ENCODE measurements at regions not wholly inside any gene's neighbourhood (a gene's known extent, or its start where the extent isn't known, plus 50 kb on each side); places are given as distances from the start of the nearest gene placed in this dataset.

DNA sequence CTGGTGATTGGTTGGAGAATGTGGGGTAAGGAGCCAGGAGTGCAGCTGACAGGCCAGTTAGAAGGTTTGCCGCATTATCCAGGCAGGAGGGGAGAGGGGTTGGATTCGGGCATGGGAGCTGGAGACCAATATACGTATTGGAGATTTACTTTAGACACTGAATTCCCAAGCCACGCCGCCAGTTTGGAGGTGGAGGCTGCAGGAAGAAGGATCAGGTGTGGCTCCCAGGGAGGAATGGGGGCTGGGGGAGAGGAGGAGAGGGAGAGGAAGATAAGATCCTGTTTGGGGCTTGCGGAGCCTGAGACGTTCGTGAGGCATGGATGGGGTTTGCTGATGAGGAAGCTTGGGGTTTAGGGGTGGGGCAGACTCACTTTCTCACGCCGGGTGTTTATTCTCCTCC lies 155.1 kb upstream of the IGSF21 start:
- DNase-seq (ENCODE audit: low read depth) = no peak
- TF ChIP-seq, protein P1, sequence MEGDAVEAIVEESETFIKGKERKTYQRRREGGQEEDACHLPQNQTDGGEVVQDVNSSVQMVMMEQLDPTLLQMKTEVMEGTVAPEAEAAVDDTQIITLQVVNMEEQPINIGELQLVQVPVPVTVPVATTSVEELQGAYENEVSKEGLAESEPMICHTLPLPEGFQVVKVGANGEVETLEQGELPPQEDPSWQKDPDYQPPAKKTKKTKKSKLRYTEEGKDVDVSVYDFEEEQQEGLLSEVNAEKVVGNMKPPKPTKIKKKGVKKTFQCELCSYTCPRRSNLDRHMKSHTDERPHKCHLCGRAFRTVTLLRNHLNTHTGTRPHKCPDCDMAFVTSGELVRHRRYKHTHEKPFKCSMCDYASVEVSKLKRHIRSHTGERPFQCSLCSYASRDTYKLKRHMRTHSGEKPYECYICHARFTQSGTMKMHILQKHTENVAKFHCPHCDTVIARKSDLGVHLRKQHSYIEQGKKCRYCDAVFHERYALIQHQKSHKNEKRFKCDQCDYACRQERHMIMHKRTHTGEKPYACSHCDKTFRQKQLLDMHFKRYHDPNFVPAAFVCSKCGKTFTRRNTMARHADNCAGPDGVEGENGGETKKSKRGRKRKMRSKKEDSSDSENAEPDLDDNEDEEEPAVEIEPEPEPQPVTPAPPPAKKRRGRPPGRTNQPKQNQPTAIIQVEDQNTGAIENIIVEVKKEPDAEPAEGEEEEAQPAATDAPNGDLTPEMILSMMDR (conservative IDR thresholded peaks at IDR 0.05; ENCODE audit: low read length) = no peak

DNA sequence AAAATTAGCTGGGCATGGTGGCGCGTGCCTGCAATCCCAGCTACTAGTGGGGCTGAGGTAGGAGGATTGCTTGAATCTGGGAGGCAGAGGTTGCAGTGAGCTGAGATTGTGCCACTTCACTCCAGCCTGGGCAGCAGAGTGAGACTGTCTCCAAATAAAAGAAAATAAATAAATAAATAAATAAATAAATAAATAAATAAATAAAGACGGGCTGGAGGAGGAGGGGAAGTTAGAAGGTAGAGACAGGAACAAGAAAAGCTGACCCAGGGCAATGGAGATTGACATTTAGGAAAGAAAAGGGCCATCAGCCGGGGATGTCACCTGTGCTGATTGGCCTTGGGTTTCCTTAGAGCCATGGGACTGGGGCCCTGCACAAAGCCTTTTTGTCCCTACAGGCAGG lies 153.7 kb upstream of the IGSF21 start:
- H3K4me3 ChIP-seq (ENCODE audit: low read length) = no peak overlapping the region
- DNase-seq (ENCODE audit: low read depth) = no peak
- TF ChIP-seq, protein P1 (conservative IDR thresholded peaks at IDR 0.05; ENCODE audit: low read length) = no peak

More for the DNA sequence above, 155.1 kb upstream of the IGSF21 start:
- H3K4me3 ChIP-seq (ENCODE audit: low read length) = no peak overlapping the region

DNA sequence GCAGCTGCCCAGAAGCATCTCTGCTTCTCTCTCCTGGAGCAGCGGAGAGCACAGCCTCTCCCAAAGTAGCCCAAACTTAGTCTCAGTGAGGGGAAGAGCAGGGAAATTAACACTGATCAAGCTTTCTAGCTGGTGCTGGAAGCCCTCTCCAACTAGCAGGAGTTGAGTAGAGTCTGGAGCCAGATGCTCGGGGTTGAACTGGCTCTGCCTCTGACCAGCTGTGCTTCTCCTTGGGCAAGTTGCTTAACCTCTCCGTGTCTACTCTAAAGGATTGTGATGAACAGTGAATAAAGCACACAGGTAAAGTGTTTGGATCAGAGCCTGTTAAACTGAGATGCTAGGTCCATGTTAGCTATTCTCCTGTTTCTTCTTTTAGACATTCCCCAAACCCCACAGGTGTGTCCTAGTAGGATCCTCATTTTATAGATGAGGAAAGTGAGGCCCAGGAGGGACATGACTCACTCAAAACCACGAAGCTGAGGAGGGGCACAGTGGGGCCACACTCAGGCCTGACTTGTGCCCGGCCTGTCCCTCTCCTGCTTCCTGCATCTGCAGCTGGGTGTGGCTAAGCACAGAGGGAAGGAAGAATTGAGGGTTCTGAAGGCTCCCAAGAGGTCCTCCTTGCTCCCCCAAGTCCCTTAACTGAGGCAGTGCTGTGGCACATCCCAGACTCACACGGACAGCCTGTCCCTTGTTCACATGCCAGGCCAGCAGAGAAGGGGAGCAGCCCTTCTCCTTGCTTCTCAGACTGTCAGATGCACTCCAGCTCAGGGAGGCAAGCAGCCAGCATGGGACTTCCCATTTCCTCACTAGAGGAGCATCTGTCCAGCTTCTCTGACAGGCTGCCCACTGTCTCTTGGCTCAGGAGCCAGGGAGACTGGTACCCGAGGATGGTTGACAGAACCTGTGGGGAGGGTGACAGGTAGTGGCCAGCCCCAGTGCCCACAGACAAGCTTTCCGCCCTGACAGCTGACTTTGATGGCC lies 152.0 kb upstream of the IGSF21 start:
- DNase-seq (ENCODE audit: low read depth) = no peak
- TF ChIP-seq, protein P1 (conservative IDR thresholded peaks at IDR 0.05; ENCODE audit: low read length) = no peak
- no peak overlapping the region for H3K4me3 ChIP-seq (ENCODE audit: low read length)

DNA sequence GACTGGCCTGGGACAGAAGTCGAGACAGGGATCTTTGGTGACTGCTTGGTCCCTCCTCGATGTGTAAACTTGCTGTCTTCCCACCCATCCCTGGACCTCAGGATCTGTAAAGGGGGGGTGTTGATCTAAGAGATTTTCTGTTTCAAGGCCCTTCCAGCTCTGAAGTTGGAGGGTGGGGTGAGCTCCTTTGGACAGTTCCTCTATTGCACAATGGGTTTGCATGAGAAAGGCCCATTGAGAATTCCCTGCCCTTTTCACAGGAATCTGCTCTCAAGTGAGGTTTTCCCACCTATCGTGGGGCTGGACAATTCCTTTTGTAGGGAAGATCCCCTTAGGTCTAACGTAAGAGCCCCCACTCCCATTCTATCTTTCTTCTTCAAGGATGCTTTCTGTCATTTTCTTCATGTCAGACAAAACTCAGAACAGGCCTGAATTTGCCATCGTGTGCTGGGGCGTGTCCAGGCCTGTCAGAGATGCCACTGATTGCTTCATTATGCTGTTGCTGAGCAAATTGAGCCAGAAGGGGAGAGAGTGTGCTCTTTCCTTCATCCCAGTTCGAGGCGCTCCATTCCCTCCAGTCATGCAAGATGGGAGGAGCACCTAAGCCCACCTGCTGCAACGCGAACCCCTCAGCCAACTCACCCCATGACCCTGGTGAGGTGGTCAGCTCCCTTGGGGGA lies 149.9 kb upstream of the IGSF21 start:
- H3K4me3 ChIP-seq (ENCODE audit: low read length) = no peak overlapping the region
- peak; percentile 15 for DNase-seq (ENCODE audit: low read depth)
- TF ChIP-seq, protein P1 (conservative IDR thresholded peaks at IDR 0.05; ENCODE audit: low read length) = no peak

DNA sequence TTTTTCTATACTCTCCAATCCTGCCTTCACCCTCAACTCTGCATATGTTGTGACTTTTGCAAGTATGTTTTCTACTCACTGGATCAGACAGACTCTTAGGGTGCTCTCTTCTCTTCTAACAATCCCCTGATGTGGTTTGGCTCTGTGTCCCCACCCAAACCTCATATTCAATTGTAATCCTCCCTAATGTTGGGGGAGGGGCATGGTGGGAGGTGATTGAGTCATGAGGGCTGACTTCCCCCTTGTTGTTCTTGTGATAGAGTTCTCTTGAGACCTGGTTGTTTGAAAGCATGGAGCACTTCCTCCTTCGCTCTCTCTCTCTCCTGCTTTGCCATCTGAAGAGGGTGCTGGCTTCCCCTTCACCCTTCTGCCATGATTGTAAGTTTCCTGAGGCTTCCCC lies 148.9 kb upstream of the IGSF21 start:
- TF ChIP-seq, protein P1 (conservative IDR thresholded peaks at IDR 0.05; ENCODE audit: low read length) = no peak
- no peak for DNase-seq (ENCODE audit: low read depth)
- no peak overlapping the region for H3K4me3 ChIP-seq (ENCODE audit: low read length)

DNA sequence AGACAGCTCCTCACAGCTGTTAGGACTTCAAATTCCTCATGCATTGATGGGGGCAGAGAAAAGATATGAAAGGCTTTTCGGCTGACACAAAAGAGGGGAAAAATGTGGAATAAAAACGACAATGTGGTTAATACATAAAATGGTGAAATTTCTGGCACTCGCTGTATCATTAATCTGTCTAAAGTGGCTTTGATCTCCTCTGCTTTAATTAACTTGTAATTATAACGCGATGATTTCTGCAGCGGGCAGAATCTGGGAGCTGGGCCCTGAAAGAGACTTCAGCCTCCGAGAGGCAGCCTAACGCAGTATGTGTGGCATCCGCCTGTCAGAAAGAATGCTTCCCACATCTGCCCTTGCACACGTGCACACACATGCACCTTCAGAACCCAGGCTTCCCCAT lies 144.1 kb upstream of the IGSF21 start:
- TF ChIP-seq, protein P1 (conservative IDR thresholded peaks at IDR 0.05; ENCODE audit: low read length) = no peak
- no peak overlapping the region for H3K4me3 ChIP-seq (ENCODE audit: low read length)
- no peak for DNase-seq (ENCODE audit: low read depth)
